Neutrophil (primary cell): ENCODE measurements at regions not wholly inside any gene's neighbourhood (a gene's known extent, or its start where the extent isn't known, plus 50 kb on each side); places are given as distances from the start of the nearest gene placed in this dataset.
"Not testable (repeated sequence)": the region's sequence is repeated elsewhere in the genome, so short reads cannot be mapped to it uniquely, and the experiment has no call there.

Experiments used
- H3K27ac ChIP-seq: fragments of 200-600 bp; sonication (generic); 2 replicates; pipeline ENCODE4 v1.5.1; 2016; ENCODE audit warnings: mild to moderate bottlenecking, moderate library complexity
- H3K27me3 ChIP-seq: fragments of 200-600 bp; sonication (generic); 2 replicates; pipeline ENCODE4 v1.6.0; 2016; ENCODE audit warnings: mild to moderate bottlenecking
- H3K36me3 ChIP-seq: fragments of 200-600 bp; sonication (generic); 2 replicates; pipeline ENCODE4 v1.5.1; 2017
- H3K4me1 ChIP-seq, 2 experiments: fragments of 200-600 bp in 1 of 2; sonication (generic) in 1 of 2; 1 replicate in 1 of 2; 2 replicates in 1 of 2; pipeline versions ENCODE4 v1.5.1 to v1.6.1; 2013 to 2016; ENCODE audit warnings: low read depth in 1 of 2, low read length in 1 of 2, mild to moderate bottlenecking in 1 of 2, moderate library complexity in 1 of 2; ENCODE audit not compliant: control insufficient read depth in 1 of 2, insufficient read depth in 1 of 2
- H3K4me3 ChIP-seq, 2 experiments: fragments of 200-600 bp in 1 of 2; sonication (generic) in 1 of 2; 1 replicate in 1 of 2; 2 replicates in 1 of 2; pipeline ENCODE4 v1.5.1; 2013 to 2016; ENCODE audit warnings: low read depth in 1 of 2, low read length in 1 of 2, mild to moderate bottlenecking in 1 of 2, moderate library complexity in 1 of 2
- H3K9me3 ChIP-seq: fragments of 200-600 bp; sonication (generic); 2 replicates; pipeline ENCODE4 v1.5.1; 2016
- CTCF ChIP-seq: fragments of 200-600 bp; sonication (generic); IDR thresholded peaks from 2 replicates; pipeline ENCODE4 v1.5.1; 2016; ENCODE audit warnings: antibody characterized with exemption

- Histone ChIP-seq H3K27me3 (no peaks in the 10 kb centered on the region), H3K27ac (no peak overlapping the region), H3K36me3 (no peaks in the 10 kb centered on the region), H3K4me3 (no peak overlapping the region), H3K9me3 (no peaks in the 10 kb centered on the region), H3K4me1 (no peaks in the 10 kb centered on the region)
- TF ChIP-seq CTCF: no peak
Measured at GRCh38 chr18:39454866-39455265, 1889.3 kb upstream of the CELF4 start.

GRCh38 chr18:39453882-39454281 lies 1888.3 kb upstream of the CELF4 start:
- Histone ChIP-seq H3K36me3 (no peaks in the 10 kb centered on the region), H3K4me3 (no peak overlapping the region), H3K9me3 (no peaks in the 10 kb centered on the region), H3K4me1 (no peaks in the 10 kb centered on the region), H3K27me3 (no peaks in the 10 kb centered on the region), H3K27ac (no peak overlapping the region)
- no peak for TF ChIP-seq CTCF

- Histone ChIP-seq H3K27ac (no peak overlapping the region), H3K27me3 (no peaks in the 10 kb centered on the region), H3K36me3 (no peaks in the 10 kb centered on the region), H3K4me3 (no peak overlapping the region), H3K9me3 (no peaks in the 10 kb centered on the region), H3K4me1 (no peaks in the 10 kb centered on the region)
- TF ChIP-seq CTCF: no peak
Measured at GRCh38 chr18:39453356-39453755, 1887.8 kb upstream of the CELF4 start.

- Histone ChIP-seq H3K4me1 (no peaks in the 10 kb centered on the region), H3K27ac (no peak overlapping the region), H3K27me3 (no peaks in the 10 kb centered on the region), H3K36me3 (no peaks in the 10 kb centered on the region), H3K9me3 (no peaks in the 10 kb centered on the region), H3K4me3 (no peak overlapping the region)
- TF ChIP-seq CTCF: no peak
Measured at GRCh38 chr18:39450958-39451357, 1885.4 kb upstream of the CELF4 start.

- Histone ChIP-seq H3K4me3 (no peak overlapping the region), H3K27ac (no peak overlapping the region), H3K4me1 (no peaks in the 10 kb centered on the region), H3K36me3 (no peaks in the 10 kb centered on the region), H3K27me3 (no peaks in the 10 kb centered on the region), H3K9me3 (no peaks in the 10 kb centered on the region)
- TF ChIP-seq CTCF: no peak
Measured at GRCh38 chr18:39449566-39449965, 1884.0 kb upstream of the CELF4 start.

GRCh38 chr18:39448942-39449341 lies 1883.3 kb upstream of the CELF4 start:
- H3K4me1 ChIP-seq: no peaks in the 10 kb centered on the region
- H3K27ac ChIP-seq: no peak overlapping the region
- no peak for TF ChIP-seq CTCF
- no peaks in the 10 kb centered on the region for H3K27me3 ChIP-seq
- no peak overlapping the region for H3K4me3 ChIP-seq
- H3K9me3 ChIP-seq: no peaks in the 10 kb centered on the region
- no peaks in the 10 kb centered on the region for H3K36me3 ChIP-seq

- H3K27ac ChIP-seq, H3K36me3 ChIP-seq, H3K4me3 ChIP-seq, H3K27me3 ChIP-seq, H3K4me1 ChIP-seq, H3K9me3 ChIP-seq: not testable (repeated sequence)
Measured at GRCh38 chr18:39444957-39445356, 1879.4 kb upstream of the CELF4 start.
